Retinal pigment epithelial cell (primary cell): ENCODE measurements at regions not wholly inside any gene's neighbourhood (a gene's known extent, or its start where the extent isn't known, plus 50 kb on each side); places are given as distances from the start of the nearest gene placed in this dataset.

Experiments used
- DNase-seq: peaks from one replicate; pipeline ENCODE4 v3.0.0-alpha.2; 2010; ENCODE audit warnings: low read depth
- H3K4me3 ChIP-seq: 2 replicates; pipeline ENCODE4 v1.5.1; 2011; ENCODE audit warnings: mild to moderate bottlenecking, low read length, control low read depth, moderate library complexity
- TF ChIP-seq, protein P1 (sequence below): conservative IDR thresholded peaks from 2 replicates; pipeline ENCODE4 v1.5.1; 2011; ENCODE audit warnings: low read depth, low read length, control low read depth, inconsistent platforms

DNA sequence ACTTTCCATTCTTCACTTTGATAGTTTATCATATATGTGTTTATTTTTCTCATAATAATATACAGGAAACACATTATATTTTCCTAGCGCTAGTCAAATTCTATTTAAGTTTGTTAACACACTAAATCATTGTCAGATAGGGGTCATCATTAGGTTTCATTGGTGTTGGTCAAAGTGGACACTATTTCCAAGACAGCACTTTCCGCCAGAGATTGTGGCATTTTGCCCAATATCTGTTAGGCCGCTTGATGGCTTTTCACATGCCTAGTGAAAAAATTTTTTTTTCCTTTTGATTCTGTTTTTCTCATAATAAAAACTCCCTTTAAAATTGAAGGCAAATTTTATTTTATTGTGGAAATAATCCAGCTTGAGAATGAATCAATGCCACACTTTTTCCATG is 495.4 kb upstream of the AKR1E2 start:
- TF ChIP-seq, protein P1, sequence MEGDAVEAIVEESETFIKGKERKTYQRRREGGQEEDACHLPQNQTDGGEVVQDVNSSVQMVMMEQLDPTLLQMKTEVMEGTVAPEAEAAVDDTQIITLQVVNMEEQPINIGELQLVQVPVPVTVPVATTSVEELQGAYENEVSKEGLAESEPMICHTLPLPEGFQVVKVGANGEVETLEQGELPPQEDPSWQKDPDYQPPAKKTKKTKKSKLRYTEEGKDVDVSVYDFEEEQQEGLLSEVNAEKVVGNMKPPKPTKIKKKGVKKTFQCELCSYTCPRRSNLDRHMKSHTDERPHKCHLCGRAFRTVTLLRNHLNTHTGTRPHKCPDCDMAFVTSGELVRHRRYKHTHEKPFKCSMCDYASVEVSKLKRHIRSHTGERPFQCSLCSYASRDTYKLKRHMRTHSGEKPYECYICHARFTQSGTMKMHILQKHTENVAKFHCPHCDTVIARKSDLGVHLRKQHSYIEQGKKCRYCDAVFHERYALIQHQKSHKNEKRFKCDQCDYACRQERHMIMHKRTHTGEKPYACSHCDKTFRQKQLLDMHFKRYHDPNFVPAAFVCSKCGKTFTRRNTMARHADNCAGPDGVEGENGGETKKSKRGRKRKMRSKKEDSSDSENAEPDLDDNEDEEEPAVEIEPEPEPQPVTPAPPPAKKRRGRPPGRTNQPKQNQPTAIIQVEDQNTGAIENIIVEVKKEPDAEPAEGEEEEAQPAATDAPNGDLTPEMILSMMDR: no peak
- DNase-seq: no peak
- H3K4me3 ChIP-seq: no peak overlapping the region

- no peak overlapping the region for H3K4me3 ChIP-seq
- TF ChIP-seq, protein P1: no peak
- DNase-seq: no peak
Observed at GRCh38 chr10:4329225-4329624, 496.8 kb upstream of the AKR1E2 start.

GRCh38 chr10:4326647-4327046 is 499.4 kb upstream of the AKR1E2 start:
- TF ChIP-seq, protein P1: no peak
- no peak overlapping the region for H3K4me3 ChIP-seq
- no peak for DNase-seq

DNA sequence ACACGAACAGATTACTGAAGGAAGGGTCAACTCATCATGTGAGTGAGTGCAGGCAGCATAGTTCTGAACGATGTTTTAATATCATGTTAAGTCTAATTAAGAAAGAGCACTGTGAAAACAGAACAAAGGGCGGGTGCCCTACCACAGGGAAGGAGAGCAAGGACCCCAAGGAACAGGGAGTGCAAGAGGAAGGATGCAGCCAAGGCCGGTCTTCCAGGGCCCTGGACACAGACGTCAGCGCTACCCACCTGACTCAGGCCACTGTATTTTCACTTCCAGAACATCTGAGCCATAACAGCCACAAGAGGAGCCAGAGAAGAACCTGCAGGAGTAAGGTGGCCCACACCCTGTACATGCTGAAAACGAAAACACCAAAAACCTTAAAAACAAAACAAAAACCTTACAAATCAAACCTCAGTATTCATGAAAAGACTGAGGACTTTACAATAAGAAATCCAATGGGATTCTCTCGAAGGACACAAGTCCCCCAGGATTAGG is 506.1 kb upstream of the AKR1E2 start:
- TF ChIP-seq, protein P1: no peak
- no peak overlapping the region for H3K4me3 ChIP-seq
- DNase-seq: no peak

DNA sequence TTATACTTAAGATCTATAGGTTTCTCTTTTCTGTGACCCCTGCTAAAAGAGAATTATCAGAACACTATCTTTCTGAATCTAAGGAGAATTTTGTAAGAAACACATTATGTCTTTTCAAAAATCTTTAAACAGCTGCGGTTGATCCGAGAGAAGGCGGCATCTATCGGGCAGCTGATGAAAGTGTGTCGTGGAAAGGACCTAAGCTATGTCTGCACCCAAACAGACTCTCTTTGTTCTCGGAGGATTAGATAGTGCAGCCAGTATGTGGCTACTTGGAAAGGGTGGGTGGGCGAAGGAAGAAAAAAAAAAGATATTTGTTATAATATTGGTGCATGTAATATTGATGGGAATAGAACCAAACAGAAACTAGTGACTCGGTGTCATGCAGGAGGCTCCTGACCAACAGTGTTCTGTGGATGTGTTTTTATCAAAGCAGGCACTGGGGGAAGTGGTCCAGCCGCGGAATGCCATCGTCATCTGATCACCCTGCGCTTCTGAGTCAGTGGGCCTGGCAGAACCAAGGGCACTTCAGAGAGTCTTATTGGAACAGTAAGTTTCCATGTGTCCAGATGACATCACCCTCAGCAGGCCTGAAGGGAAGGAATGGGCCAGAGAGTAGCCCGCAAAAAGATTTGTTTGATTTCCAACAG is 509.7 kb upstream of the AKR1E2 start:
- no peak overlapping the region for H3K4me3 ChIP-seq
- peak; percentile 93 for DNase-seq
- TF ChIP-seq, protein P1: peak; percentile 39

GRCh38 chr10:4315551-4315950 is 510.5 kb upstream of the AKR1E2 start:
- peak; percentile 48 for DNase-seq
- no peak overlapping the region for H3K4me3 ChIP-seq
- TF ChIP-seq, protein P1: no peak

GRCh38 chr10:4313051-4313450 is 513.0 kb upstream of the AKR1E2 start:
- DNase-seq: no peak
- TF ChIP-seq, protein P1: no peak
- no peak overlapping the region for H3K4me3 ChIP-seq
